ENCODE measurements at regions not wholly inside any gene's neighbourhood (a gene's known extent, or its start where the extent isn't known, plus 50 kb on each side); places are given as distances from the start of the nearest gene placed in this dataset.

DNA sequence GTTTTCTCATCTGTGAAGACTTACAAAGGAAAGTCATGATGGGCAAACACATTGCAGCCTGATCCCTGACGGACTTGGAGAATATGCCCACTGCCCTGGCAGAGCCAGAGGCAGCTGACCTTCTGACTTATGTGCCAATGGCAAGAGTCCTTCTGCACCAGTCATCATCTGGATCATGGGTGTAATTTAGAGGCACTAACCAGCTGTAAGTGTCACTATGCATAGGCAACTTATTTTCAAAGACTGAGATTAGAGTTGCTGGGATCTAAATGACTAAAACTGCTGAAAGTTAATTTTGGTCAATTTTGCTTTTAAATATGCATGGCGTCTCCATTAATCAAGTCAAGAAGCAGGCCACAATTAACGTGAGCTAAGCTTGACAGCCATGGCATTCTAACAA lies 261.2 kb downstream of the BCL11A start:
- 89% methylated on average over 3 of the region's 3 CpGs for WGBS
- no peak for DNase-seq (ENCODE audit: extremely low spot score)
- H3K4me1 ChIP-seq (ENCODE audit: insufficient read depth), result no peaks in the 10 kb centered on the region
- H3K36me3 ChIP-seq (ENCODE audit: insufficient read depth), result no peaks in the 10 kb centered on the region
- no peak overlapping the region for H3K4me3 ChIP-seq (ENCODE audit: low read depth, low read length)
- no peak overlapping the region for H3K27ac ChIP-seq (ENCODE audit: low read depth)

DNA sequence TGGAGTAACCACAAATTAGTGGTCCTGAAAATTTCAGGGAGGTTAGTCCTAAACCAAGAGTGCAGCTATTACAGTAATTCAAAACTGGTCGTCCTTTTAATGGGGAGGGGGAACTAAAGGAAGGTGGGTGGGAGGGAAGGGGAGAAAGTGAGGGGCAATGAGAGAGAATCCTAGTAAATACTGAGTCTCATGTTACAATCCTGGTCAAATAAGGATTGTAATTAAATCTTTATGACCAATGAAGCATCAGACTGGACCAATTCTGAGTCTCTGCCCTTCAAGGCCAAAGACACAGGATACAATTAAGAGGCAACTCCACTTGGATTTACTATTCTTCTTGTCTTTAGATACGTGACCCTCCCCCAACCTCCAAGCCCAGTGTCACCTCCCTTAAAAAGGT lies 262.9 kb downstream of the BCL11A start:
- no peak for DNase-seq (ENCODE audit: extremely low spot score)
- Histone ChIP-seq H3K27ac (ENCODE audit: low read depth) (no peak overlapping the region), H3K4me3 (ENCODE audit: low read depth, low read length) (no peak overlapping the region), H3K36me3 (ENCODE audit: insufficient read depth) (no peaks in the 10 kb centered on the region), H3K4me1 (ENCODE audit: insufficient read depth) (no peaks in the 10 kb centered on the region)
- WGBS, result 56% methylated on average over 2 of the region's 2 CpGs

DNA sequence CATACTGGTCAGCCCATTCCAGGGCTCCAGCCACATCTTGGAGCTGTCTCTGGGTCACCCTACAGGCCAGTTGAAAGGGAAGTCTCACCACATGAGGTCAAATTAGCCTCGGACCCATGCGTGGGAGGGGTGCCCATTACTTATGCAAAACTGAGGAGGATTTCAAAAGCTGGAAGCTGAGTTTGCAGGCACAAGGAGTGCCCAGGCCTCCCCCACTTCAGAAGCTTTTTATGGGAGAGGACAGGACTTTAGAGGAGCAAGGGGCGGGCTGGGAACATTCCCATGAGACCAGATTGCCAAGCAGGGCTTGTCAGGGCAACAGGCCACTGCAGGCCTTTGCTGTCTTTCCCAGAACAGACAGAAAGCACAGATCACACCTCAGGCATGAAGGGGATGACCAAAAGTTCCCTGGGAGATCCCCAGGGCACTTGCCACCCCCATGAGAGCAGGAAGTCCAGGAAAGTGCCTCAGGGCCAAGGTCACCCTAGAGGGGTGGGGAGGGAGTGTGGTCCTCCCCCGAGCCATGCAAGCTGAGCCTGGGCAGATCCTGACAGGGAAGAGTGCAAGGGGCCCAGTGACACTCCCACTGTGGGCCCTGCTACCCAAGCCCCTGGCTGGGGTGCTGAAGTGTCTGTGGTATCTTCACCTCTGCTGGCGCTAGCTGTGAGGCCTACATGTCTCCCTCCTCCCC lies 267.7 kb downstream of the BCL11A start:
- no peak overlapping the region for H3K4me3 ChIP-seq (ENCODE audit: low read depth, low read length)
- no peaks in the 10 kb centered on the region for H3K4me1 ChIP-seq (ENCODE audit: insufficient read depth)
- no peak for DNase-seq (ENCODE audit: extremely low spot score)
- H3K36me3 ChIP-seq (ENCODE audit: insufficient read depth), result no peaks in the 10 kb centered on the region
- WGBS, result 71% methylated on average over 5 of the region's 5 CpGs
- no peak overlapping the region for H3K27ac ChIP-seq (ENCODE audit: low read depth)

DNA sequence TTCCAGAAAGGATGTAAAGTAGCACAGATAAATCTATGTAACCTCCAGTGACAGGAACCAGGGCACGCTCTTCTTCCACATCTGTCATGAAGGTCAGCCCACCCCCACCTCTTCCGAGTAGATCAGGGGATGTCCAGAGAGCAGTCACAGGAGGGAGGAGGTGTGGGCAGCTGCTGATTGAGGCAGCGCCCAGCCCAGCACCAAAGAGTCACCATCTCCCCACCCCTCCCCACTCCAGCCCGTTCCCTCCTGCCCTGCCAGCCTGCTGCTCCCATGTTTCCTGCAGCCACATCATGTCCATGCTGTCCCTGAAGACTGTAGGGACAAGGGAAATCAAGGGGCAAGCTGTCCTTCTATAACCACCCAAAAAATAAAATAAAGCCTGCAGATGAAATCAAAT lies 269.8 kb downstream of the BCL11A start:
- no peaks in the 10 kb centered on the region for H3K4me1 ChIP-seq (ENCODE audit: insufficient read depth)
- H3K27ac ChIP-seq (ENCODE audit: low read depth), result no peak overlapping the region
- WGBS, result 56% methylated on average over 4 of the region's 4 CpGs
- no peak overlapping the region for H3K4me3 ChIP-seq (ENCODE audit: low read depth, low read length)
- no peak for DNase-seq (ENCODE audit: extremely low spot score)
- H3K36me3 ChIP-seq (ENCODE audit: insufficient read depth), result no peaks in the 10 kb centered on the region

DNA sequence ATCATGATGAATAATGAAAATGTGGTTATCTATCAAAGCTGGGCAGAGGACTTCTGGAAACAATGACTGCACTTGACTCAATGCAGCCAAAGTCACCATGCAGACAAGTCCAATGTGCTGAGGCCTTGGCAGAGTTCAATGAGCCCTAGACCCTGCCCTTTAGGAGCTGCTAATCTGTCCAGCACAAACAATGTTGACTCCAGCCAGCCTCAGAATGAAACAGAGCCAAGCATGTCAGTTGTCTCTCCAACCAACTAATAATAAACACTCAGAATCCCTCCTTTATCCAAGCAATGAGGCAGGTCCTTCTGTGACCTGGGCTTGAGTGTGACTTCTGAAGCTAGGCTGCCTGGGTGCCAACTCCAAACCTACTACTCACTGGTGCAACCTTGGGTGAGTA lies 270.6 kb downstream of the BCL11A start:
- Histone ChIP-seq H3K27ac (ENCODE audit: low read depth) (no peak overlapping the region), H3K4me1 (ENCODE audit: insufficient read depth) (no peaks in the 10 kb centered on the region), H3K36me3 (ENCODE audit: insufficient read depth) (no peaks in the 10 kb centered on the region), H3K4me3 (ENCODE audit: low read depth, low read length) (no peak overlapping the region)
- DNase-seq (ENCODE audit: extremely low spot score), result no peak

DNA sequence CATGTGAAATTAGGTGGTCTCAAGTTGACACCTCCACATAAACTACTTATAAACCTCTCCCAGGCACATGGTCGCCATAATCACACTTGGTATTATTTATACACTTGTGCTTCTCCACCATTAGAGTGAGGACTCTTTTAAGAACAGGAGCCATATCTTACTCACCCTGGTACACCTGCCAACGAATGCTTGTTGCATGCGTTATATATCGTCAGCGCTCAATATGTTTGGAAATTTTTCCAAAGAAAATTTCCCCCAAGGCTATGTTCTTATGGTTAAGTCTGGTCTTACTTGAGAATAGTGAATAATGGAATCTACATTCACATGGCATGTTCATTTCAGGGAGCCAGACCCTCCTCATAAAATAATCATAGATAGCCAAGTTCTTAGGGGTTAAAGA lies 271.7 kb downstream of the BCL11A start:
- 82% methylated on average over 5 of the region's 5 CpGs for WGBS
- Histone ChIP-seq H3K4me3 (ENCODE audit: low read depth, low read length) (no peak overlapping the region), H3K4me1 (ENCODE audit: insufficient read depth) (no peaks in the 10 kb centered on the region), H3K36me3 (ENCODE audit: insufficient read depth) (no peaks in the 10 kb centered on the region), H3K27ac (ENCODE audit: low read depth) (no peak overlapping the region)
- DNase-seq (ENCODE audit: extremely low spot score), result no peak

DNA sequence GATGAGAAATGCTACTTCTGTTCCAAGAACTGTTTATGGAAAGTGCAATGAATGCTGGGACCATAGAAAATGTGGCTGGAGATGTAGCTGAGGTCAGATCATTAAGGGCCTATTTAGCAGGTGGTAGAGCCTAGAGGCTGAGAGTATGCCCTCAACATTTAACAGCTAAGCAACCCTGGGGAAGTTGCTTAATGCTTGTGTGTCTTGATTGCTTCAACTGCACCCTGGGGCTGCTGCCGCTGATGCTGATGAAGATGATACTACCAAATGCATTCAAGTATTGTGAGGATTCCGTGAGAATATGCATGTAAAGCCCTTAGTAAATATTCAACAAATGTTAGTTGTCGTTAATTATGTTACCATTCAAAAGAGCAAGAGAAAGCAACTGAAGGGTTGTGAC lies 273.2 kb downstream of the BCL11A start:
- WGBS, result 88% methylated on average over 3 of the region's 3 CpGs

DNA sequence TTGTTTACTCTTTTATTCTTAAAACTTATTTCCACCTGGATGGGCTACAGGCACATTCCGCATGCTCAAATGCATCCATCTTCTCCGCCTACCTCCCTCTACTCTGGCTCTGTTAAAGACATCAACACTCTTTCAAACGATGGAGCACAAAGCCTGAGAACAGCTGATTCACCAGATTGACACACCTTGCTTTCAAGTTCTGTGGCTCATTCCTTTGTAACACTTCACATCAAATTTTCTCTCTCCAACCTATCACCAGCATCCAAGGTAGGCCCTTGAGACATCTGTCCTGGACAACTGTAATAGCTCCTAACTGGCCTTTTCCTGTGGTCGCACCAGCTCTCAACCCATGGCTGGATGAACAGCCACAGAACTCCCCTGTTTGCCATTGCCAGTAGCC lies 274.5 kb downstream of the BCL11A start:
- H3K4me1 ChIP-seq (ENCODE audit: insufficient read depth), result no peaks in the 10 kb centered on the region
- DNase-seq (ENCODE audit: extremely low spot score), result no peak
- no peaks in the 10 kb centered on the region for H3K36me3 ChIP-seq (ENCODE audit: insufficient read depth)
- H3K4me3 ChIP-seq (ENCODE audit: low read depth, low read length), result no peak overlapping the region
- H3K27ac ChIP-seq (ENCODE audit: low read depth), result no peak overlapping the region
- WGBS, result 88% methylated on average over 4 of the region's 4 CpGs

More for the DNA sequence above, 273.2 kb downstream of the BCL11A start:
- Histone ChIP-seq H3K4me3 (ENCODE audit: low read depth, low read length) (no peak overlapping the region), H3K4me1 (ENCODE audit: insufficient read depth) (no peaks in the 10 kb centered on the region), H3K27ac (ENCODE audit: low read depth) (no peak overlapping the region), H3K36me3 (ENCODE audit: insufficient read depth) (no peaks in the 10 kb centered on the region)
- DNase-seq (ENCODE audit: extremely low spot score), result no peak

DNA sequence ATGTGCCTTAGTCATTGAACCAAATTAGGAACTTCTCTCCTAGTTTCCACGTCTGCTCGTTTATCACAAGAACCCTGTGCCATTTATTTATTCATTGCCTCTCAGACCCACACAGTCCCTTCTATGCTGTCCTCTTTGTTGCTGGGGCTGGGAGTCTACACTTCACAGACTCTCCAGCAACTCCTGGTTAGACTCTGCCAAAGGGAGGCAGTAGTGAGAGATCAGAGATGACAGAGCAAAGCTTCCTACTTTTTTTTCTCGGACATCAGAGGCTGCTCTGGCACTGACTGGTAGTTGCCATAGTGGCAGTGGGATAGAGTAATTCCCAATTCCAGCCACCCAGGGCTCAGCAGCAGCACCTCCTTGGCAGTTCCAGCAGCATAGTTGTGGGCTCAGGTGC lies 277.5 kb downstream of the BCL11A start:
- Histone ChIP-seq H3K4me1 (ENCODE audit: insufficient read depth) (no peaks in the 10 kb centered on the region), H3K27ac (ENCODE audit: low read depth) (no peak overlapping the region), H3K36me3 (ENCODE audit: insufficient read depth) (no peaks in the 10 kb centered on the region), H3K4me3 (ENCODE audit: low read depth, low read length) (no peak overlapping the region)
- 84% methylated on average over 3 of the region's 3 CpGs for WGBS
- no peak for DNase-seq (ENCODE audit: extremely low spot score)

DNA sequence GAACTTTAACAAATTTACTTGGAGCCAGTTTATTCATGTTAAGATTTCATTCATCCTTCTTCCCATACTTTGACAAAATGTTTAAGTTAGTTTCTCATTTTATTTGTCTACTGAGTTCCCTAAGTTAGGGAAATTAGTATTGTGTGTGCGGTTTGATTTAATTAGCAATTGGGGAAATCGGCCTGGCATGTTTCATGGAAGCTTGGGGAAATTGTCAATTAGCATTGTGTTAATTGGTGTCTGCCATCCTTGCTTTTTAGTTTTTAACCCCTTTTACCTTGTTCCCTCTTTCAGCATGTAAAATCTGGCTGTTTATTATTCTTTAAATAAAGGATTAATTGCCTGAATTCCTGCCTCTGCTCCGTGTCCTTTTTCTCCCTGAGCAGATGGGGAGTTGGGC lies 279.6 kb downstream of the BCL11A start:
- no peaks in the 10 kb centered on the region for H3K36me3 ChIP-seq (ENCODE audit: insufficient read depth)
- no peaks in the 10 kb centered on the region for H3K4me1 ChIP-seq (ENCODE audit: insufficient read depth)
- 84% methylated on average over 3 of the region's 3 CpGs for WGBS

DNA sequence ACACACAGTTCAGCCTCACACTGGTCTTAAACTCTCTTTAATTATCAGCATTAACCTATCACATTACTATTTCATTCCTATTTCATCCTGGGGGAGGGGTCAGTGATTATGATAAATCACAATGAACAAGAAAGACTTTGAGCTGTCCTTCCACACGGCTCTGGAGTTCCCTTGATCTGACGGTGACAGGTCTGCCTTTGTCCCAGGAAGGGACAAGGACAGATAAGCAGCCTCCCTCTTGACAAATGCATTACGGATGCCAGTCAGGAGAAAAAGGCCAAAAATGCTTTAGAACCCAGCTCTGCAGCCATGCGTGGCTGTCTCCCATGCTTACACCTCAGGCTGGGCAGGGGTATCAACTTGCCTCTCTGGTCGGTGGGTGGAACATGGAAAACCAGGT lies 281.7 kb downstream of the BCL11A start:
- Histone ChIP-seq H3K36me3 (ENCODE audit: insufficient read depth) (no peaks in the 10 kb centered on the region), H3K4me1 (ENCODE audit: insufficient read depth) (no peaks in the 10 kb centered on the region), H3K4me3 (ENCODE audit: low read depth, low read length) (no peak overlapping the region), H3K27ac (ENCODE audit: low read depth) (no peak overlapping the region)
- no peak for DNase-seq (ENCODE audit: extremely low spot score)
- WGBS, result 66% methylated on average over 5 of the region's 5 CpGs

More for the DNA sequence above, 279.6 kb downstream of the BCL11A start:
- Histone ChIP-seq H3K27ac (ENCODE audit: low read depth) (no peak overlapping the region), H3K4me3 (ENCODE audit: low read depth, low read length) (no peak overlapping the region)
- no peak for DNase-seq (ENCODE audit: extremely low spot score)

DNA sequence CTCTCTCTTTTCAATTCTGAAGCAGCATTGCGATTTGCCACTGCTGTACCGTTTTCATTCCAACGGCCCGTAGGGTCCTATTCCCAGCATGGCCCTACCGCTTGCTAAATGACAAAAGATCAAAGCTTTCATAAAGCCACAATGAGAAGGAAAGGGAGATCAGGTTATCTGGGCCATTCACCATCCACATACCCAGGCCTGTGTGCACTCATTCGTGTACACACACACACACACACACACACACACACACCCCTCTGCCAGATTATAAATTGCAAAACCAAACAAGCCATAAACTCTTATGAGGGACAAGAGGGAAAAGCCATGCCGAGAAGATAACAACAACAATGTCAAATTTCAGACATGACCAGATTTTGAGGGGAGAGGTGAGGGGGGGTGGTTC lies 282.3 kb downstream of the BCL11A start:
- WGBS, result 68% methylated on average over 7 of the region's 7 CpGs
- no peak for DNase-seq (ENCODE audit: extremely low spot score)
- no peak overlapping the region for H3K4me3 ChIP-seq (ENCODE audit: low read depth, low read length)
- H3K4me1 ChIP-seq (ENCODE audit: insufficient read depth), result no peaks in the 10 kb centered on the region
- H3K27ac ChIP-seq (ENCODE audit: low read depth), result no peak overlapping the region
- H3K36me3 ChIP-seq (ENCODE audit: insufficient read depth), result no peaks in the 10 kb centered on the region

DNA sequence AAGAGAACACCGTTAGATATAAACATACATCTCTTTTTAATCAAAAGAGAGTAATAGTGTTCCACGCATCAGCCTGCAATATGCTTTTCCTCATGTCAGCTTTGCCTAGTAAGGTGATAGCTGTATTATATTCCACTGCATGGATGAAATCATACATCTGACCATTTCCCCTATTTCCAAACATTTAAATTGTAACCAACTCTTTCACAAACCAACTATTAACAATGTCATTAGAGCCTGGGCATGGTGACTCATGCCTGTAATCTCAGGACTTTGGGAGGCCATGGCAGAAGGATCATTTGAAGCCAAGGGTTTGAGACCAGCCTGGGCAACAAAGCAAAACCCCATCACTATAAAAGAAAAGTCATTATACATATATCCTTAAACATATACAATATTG lies 284.8 kb downstream of the BCL11A start:
- DNase-seq (ENCODE audit: extremely low spot score), result no peak
- WGBS, result 93% methylated on average over 2 of the region's 2 CpGs
- no peak overlapping the region for H3K27ac ChIP-seq (ENCODE audit: low read depth)
- no peaks in the 10 kb centered on the region for H3K36me3 ChIP-seq (ENCODE audit: insufficient read depth)
- H3K4me1 ChIP-seq (ENCODE audit: insufficient read depth), result no peaks in the 10 kb centered on the region
- no peak overlapping the region for H3K4me3 ChIP-seq (ENCODE audit: low read depth, low read length)

DNA sequence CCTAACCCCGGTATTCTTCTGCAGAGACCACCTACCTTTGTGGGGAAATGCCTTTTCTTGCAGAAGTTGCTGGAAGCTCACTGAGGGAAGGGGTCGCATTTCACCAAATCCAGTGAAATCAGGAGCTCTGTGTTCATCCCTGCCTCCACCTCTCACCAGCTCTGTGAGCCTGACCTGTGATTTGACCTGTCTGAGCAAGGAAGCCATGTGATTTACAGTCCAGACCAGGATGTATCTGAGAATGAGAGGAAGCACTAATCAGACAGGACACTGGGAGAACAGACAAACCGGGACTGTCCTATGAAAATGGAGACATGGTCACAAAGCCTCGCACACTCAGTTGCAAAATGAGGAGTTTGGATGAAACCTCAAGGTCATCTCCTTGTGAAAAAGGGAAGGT lies 285.4 kb downstream of the BCL11A start:
- 84% methylated on average over 4 of the region's 4 CpGs for WGBS
- Histone ChIP-seq H3K27ac (ENCODE audit: low read depth) (no peak overlapping the region), H3K4me1 (ENCODE audit: insufficient read depth) (no peaks in the 10 kb centered on the region), H3K36me3 (ENCODE audit: insufficient read depth) (no peaks in the 10 kb centered on the region), H3K4me3 (ENCODE audit: low read depth, low read length) (no peak overlapping the region)
- no peak for DNase-seq (ENCODE audit: extremely low spot score)

DNA sequence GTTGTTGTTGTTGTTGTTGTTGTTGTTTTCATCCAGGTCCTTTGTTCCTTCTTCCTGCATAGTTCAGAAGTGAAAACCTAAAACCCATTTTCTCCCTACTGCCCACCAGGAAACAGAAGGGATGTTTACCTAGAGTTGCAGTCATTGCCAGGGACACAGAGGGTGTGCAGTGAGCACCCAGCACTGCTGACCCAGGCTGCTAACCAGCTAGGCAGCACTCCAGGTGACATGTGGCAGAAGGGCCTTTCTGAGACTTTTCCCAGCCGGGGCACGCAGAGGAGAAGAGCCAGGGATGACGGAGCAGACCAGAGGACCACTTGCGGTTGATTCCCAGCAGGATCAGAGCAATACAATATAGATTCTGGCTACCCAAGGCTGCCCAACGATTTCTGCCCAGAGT lies 286.3 kb downstream of the BCL11A start:
- Histone ChIP-seq H3K36me3 (ENCODE audit: insufficient read depth) (no peaks in the 10 kb centered on the region), H3K4me1 (ENCODE audit: insufficient read depth) (no peaks in the 10 kb centered on the region), H3K27ac (ENCODE audit: low read depth) (no peak overlapping the region), H3K4me3 (ENCODE audit: low read depth, low read length) (no peak overlapping the region)
- no peak for DNase-seq (ENCODE audit: extremely low spot score)
- 90% methylated on average over 5 of the region's 5 CpGs for WGBS
